Sciatic nerve (tissue), 2 donors: ENCODE measurements at regions not wholly inside any gene's neighbourhood (a gene's known extent, or its start where the extent isn't known, plus 50 kb on each side); places are given as distances from the start of the nearest gene placed in this dataset.

Experiments used
- ATAC-seq: fragments of 200-7000 bp; cut with Tn5 transposase; one replicate; pipeline ENCODE4 v1.9.1; 2020; ENCODE audit warnings: mild to moderate bottlenecking, moderate library complexity
- DNase-seq: peaks from one replicate; pipeline ENCODE4 v3.0.0-alpha.2; 2020; ENCODE audit warnings: low spot score
- intact Hi-C: fragments of 100-400 bp; cut with DNase I; formaldehyde crosslinking; loops from one replicate; pipeline ENCODE4 v1.14.2; 2022
- donor health status: DM: no; HTN: no; CAD: no.
- donor health status: DM: no; HTN: no; CAD: no.

DNA sequence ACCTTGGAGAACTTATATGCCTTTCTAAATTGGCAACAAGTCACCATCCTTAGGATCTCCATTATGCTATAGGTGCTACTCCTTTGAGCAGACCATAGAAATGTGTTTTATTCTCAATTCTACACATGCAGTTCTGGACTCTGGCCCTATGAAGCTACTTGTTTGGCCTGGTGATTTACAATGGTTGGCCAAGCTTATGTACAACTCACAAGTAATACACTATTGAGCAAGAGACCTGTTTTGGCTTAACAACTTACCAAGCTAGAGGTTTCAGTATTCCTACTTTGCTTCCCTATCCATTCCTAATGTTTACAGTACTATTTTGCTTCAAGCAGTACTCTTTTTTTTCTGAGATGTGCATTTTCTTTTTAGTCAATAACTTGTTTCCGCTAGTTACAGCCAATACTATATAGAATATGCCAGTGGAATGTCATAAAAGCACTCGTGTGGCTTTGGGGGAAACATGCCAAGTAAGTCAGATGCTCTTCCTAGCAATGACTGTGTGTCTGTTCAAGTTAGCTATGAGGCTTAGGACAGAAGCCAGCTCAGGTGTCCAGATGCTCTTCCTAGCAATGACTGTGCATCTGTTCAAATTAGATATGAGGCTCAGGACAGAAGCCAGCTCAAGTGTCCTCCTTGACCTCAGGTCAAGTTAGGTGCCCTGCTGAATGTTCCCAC lies 174.9 kb upstream of the SEMA6D start:
- intact Hi-C loops: no loop called here
- peak; percentile 62 for ATAC-seq
- no peak for DNase-seq

DNA sequence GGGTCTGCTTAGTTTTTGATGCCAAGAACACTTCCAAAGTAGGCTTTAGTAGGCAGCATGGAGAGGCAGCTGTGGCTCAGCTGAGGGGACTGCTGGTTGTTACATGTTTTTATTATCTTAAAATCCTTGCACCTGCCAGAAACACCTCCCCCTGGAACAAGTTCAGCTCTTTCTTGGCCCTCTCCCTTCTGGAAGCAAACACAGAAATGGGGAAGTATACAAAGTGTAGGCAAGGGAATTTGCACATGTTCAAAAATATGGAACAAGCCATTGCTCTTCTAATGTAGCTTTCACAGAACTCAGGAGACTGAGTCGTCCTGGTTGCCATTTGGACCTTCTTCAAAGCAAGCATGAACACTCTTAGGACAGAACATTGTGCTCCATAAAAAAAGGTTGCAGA lies 169.1 kb upstream of the SEMA6D start:
- intact Hi-C loops: no loop called here
- ATAC-seq (no peak), DNase-seq (no peak)

DNA sequence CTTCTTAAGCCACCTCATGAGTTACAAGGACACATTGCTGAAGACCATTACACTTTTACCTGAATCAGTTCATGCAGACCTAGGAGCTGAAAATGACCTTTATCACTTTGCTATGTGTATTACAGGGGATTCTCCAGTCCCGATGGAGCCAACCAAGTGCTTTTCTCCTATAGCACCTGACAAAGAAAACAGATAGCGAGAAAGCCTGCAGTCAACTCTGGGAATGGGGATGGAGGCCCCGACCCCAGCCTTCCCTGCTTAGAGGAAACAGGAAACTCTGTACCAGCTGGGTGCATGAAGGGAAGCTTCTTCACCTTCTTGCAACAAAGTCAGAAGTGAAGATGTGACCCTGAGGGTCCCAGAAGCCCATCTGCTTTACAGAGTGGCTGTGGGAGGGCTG lies 168.3 kb upstream of the SEMA6D start:
- intact Hi-C loops: no loop called here
- no peak for DNase-seq
- ATAC-seq: no peak

DNA sequence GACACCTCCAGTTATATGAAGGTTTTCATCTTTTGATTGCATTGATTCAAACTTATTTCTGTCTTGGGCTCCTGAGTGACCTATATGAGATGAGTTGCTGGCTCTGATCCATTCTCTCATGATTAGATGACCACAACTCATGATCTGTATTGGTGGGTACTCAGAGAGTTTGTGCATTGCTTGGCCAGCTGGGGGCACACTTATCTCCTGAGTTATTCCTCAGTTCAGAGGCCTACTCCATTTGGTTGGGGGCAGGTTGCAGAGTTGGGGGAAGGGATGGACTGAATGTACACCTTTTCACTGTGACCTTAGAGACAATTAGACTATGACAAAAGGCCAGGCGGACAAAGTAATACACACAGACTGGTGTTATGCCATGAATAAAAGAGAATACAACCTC lies 166.2 kb upstream of the SEMA6D start:
- intact Hi-C loops: no loop called here
- no peak for DNase-seq

DNA sequence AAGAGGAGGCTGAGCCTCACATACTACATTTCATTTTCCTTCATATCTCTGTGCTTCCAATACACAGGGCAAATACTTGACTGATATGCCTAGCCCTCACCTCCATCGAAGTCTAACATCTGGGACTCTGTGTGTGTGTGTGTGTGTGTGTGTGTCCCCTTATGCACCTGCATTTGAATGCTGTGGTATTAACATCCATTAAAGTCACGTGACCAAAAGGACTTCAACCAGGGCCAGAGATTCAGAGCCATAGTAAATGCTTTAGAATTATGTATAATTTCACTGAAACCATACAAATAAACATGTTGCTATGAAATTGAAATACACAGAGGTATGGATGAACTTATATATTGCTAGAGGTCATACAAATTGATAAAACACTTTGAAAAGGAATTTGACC lies 165.8 kb upstream of the SEMA6D start:
- intact Hi-C loops: no loop called here
- DNase-seq: no peak
- ATAC-seq: no peak

More for the DNA sequence above, 166.2 kb upstream of the SEMA6D start:
- ATAC-seq: no peak

DNA sequence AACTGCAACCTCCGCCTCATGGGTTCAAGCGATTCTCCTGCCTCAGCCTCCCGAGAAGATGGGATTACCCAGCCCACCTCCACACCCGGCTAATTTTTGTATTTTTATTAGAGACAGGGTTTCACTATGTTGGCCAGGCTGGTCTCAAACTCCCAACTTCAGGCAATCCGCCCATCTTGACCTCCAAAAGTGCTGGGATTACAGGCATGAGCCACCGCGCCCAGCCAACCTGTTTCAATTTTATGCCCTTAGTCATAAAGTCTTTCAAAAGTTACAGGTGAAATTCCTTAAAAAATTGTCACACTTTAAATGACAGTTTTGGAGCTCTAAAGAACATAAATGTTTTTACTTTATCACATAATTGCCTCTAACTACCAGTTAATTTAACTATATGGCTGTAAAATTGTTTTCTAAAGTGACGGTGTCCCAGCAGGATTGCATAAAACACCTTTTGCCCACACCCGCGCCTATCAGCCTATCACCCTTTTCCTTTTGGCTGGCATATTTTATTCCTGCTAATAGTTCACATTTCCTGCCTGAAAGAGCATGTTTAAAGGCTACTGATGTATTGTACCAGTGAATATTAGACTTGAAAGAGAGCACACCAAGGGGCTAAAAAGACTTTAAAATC lies 164.2 kb upstream of the SEMA6D start:
- ATAC-seq (no peak), DNase-seq (no peak)
- intact Hi-C loops: no loop called here

DNA sequence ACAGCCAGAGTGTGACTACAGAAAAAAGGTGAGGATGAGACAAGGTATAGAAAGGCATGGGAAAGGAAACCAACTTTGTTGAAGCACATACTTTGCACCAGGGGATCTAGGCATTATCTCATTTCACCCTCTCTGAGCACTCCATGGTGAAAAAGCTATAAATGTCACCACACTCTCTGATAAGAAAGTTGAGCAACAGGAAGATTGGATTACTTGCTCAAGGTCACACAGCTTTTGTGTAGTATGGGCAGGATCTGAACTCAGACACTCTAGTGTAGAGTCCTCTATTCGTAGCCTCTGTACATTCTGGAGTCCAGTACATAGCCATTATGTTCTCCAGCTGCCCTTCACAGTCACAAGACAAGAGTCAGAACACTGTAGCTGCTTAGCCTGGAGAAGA lies 163.4 kb upstream of the SEMA6D start:
- no peak for ATAC-seq
- DNase-seq: no peak
- intact Hi-C loops: no loop called here

DNA sequence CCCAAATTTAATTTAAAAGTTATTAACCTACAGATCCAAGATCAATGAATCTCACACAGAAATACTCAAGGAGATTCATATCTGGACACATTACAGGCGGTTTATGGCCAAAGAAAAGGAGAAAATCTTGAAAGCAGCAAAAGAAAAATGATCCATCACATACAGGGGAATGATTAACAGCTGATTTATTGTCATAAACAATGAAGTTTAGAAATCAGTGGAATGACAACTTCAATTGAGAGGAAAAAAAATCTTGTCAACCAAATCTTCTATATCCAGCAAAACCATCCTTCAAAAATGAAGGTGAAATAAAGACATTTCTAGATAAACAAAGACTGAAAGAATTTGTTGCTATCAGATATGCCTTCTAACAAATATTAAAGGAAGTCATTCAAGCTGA lies 156.2 kb upstream of the SEMA6D start:
- ATAC-seq: no peak

DNA sequence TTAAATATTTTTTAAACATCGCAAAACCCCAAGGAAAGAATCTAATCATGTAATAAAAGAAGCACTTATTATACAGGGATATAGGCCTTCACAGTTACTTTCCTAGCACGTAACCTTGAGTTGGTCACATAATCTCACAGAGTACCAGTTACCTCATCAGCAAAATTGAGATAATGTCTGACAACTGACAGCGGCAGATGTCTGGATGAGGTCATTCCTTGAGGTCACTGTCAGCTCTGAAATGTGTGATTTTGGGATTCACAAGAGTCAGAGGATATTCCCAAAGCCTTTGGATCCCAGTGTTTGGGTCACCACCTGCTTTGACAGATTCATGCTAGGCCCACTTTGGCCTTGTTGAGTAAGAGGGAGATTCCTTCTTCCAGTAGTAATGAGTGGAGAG lies 151.4 kb upstream of the SEMA6D start:
- ATAC-seq (no peak), DNase-seq (no peak)
- intact Hi-C loops: no loop called here

More for the DNA sequence above, 156.2 kb upstream of the SEMA6D start:
- intact Hi-C loops: no loop called here
- no peak for DNase-seq

DNA sequence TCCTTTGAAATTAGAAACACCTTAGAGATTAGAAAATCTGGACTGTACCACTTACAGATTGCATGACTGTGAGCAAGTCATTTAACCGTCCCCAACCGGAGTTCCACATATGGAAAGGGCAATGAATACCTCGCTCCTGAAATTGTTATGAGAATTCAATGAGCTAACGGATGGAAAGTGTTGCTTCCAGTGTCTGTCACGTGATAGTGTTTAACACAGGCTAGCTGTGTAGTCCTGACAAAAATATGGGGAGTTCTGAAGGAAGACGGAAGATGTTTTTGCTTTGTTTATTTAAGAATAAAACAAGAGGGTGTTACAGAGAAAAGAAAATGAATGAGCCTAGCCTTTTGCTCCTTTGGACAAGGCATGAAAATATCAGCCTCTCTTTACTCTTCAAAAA lies 150.7 kb upstream of the SEMA6D start:
- DNase-seq (no peak), ATAC-seq (no peak)
- intact Hi-C loops: no loop called here

DNA sequence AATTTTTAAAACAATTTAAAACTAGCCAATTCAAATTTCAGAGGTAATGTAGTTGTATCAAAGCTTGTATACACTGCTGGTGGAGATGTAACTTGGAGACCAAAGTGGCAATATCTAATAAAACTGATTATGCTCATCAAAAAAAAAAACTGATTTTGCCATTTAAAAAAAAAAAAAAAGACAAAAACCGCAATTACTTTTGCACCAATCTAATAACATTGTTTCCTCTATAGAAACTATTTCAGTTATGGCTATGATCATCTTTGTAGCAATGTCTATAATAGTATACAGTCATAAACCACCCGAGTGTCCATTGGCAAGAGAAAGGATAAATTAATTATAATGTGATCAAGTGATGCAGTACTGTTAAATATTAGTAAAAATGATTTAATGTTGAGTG lies 149.3 kb upstream of the SEMA6D start:
- DNase-seq: no peak
- no peak for ATAC-seq
- intact Hi-C loops: no loop called here

DNA sequence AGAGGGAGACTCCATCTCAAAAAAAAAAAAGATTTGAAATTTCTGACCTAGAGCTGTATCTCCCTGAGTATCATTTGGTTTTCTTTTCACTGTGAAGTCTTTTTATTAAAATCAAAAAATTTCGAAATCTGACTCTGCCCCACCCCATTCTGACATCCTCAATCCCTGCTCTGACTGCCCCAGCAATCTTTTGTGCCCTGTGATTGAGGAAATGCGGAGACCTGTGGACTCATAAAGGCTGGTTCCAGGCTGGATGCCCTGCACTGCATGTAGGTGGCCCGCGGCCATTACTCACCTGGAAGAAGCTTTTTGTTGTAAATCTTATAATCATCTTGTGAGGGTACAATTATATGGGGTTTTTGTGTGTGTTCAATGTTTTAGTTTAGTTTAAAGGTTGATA lies 147.3 kb upstream of the SEMA6D start:
- peak; percentile 63 for ATAC-seq
- intact Hi-C loops: no loop called here

DNA sequence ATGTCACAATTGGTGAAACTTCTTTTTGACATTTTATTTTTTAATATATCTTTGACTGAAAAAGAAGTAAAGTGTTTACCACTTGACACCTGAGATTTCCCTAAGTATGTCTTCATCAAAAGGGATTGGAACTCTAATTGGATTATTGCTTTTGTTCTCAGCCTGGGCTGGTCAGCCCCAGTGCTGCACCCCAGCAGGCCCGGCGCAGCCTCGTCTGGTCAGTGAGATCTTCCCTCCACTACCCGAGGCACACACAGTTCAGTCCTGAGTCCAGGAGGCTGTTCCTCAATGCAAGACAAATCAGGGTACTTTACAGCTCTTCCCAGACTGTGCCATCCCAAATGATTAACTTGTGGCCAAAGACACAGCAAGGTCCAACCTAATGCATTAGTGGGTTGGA lies 146.9 kb upstream of the SEMA6D start:
- intact Hi-C loops: no loop called here
- DNase-seq (no peak), ATAC-seq (no peak)

More for the DNA sequence above, 147.3 kb upstream of the SEMA6D start:
- no peak for DNase-seq

DNA sequence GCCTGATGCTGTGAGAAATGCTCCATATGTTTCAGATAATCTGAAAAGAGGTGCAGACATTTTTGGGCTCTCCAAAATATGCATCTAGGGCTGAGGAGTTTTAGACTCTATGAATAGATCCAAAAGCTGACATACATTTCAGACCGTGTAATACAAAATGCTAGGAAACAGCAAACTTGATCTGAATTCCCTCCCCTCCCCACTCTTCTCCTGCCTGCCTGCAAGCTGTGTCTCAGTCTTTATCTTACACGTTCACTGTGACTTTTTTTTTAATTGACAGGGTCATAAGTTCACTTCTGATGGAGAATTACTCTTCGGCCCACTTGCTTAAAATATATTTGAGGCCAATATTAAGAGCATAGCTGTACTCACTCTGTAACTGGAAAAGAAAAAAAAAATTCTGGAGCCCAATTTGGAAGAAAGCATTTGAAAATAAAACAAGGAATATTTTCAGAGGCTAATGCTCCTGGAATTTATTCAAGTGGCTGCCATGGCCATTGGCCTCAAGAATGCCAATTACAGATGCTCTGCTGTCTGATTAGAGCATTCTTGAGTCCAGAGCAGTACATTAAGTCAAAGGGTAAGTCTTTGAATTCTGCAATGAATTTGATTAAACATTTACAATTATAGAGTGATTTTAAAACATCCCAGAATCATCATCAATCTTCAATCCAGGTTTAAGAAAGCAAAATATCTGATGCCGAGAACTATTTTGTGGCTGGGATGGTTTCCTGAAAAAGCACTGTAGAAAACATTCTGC lies 146.2 kb upstream of the SEMA6D start:
- DNase-seq: no peak
- intact Hi-C loops: no loop called here
- ATAC-seq: peak; percentile 69

DNA sequence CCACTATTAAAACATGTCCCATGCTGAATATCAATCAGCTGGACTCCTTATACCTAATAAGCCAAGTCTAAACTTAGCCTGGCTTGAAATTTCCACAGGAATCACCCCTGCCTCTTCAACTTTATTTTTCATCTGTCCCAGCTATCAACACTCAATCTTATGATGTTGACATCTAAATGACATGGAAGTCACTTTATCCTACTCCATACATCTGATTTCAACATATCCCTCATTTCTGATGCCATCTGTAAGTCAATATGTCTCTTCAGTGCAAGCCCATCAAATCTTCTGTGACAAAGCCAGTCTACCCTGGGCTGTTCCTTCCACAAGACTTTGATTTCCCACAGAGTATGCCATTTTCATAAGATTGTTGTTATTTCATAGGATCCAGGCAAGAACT lies 143.6 kb upstream of the SEMA6D start:
- ATAC-seq: no peak
- intact Hi-C loops: no loop called here
- no peak for DNase-seq

DNA sequence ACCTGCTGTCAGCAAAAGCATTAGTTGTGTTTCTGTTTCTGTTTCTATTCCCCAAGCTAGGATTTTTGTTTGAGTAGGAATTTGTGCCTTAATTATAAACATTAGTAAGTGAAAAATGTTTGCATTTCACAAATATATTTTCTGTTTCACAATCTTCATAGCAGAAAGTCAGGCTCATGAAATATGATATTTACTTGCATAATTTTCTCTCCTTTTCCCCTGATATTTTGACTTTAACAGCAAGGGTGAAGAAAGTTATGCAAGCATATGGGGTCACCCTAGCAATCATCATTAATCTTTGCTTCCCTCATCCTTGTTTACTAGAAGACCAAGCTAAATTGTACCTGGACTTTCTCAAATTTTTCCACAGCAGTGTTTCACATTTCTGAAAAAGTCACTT lies 140.3 kb upstream of the SEMA6D start:
- DNase-seq (no peak), ATAC-seq (peak; percentile 60)
- intact Hi-C loops: no loop called here

DNA sequence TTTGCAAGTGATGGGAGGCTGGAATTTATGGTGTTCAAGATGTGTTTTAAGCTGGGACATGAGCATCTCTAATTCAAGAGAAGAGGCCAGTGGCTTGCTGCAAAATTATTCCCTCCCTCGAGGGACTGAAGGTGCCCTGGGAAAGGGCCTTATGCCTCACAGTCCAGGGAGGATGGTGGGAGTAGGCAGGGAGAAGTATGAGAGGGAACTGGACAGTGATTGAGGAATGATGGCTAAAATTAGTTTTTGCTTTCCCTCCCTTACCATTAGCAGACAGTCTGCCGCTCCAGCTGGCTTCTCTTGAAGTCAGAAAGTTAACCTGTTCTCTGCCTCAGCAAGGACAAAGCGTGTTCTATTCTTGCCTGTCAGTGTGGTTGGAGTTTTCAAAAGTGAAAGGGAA lies 139.8 kb upstream of the SEMA6D start:
- DNase-seq: no peak
- peak; percentile 13 for ATAC-seq
- intact Hi-C loops: no loop called here

DNA sequence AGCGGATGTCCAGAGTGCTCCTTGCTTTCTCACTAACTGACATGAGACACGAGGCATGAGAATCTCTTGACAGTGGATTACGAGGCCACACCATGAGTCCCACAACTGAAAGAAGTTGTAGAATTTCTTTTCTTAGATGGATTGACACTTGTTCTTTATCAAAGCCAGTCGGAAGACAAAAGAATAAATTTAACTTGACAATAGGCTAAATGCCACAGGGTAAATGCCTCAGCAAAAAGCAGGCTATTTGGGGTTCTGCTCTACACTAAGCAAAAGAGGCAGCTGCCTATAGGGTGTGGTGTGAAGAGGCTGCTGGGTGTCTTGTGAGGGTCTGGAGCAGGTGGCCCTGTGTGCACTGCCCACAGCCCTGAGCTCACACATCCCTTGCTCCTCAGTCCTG lies 135.1 kb upstream of the SEMA6D start:
- ATAC-seq (peak; percentile 20), DNase-seq (no peak)
- intact Hi-C loops: no loop called here

DNA sequence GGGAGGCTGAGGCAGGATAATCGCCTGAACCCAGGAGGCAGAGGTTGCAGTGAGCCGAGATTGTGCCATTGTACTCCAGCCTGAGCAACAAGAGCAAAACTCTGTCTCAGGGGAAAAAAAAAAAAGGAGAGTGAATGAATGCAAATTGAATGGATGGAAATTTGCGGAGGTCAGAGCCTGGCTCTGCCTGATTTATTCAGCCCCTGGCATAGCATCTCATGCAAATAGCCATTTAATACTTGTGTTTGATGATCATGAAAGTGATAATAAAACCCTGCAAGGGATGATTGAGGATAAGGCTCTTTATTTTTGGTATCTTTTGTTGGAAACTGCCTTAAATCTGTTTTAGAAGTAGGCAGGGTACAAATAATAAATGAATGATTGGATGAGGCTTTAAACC lies 133.0 kb upstream of the SEMA6D start:
- ATAC-seq (no peak), DNase-seq (no peak)
- intact Hi-C loops: no loop called here

DNA sequence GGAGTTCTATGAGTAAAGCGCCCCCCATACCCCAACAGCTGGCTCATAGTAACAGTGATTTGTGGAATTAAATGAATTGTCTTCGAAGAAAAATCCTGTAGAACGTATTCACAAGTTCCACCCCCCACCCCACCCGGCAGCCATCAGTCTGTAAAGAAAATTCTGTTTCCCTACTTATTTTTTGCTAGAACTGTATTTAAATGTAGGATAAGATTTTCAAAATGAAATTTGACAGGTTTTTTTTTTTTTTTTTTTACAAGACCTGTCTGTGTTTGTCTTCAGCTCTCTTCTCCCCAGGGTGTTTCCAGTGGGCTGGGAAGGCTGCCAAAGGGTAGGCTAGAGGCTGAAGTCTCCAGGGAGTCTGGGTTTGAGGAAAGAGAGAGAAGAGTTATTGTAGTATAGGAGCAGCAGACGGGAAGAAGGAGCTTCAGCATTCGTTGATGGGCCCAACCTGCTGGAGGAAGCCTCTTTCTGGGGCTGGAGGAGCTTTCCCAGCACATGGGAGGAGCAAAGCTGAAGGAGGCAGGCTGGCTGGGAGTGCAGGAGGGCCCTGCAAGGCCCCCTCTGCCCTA lies 130.6 kb upstream of the SEMA6D start:
- intact Hi-C loops: no loop called here
- ATAC-seq: no peak
- no peak for DNase-seq
